Caki2 (cell line): ENCODE measurements at regions not wholly inside any gene's neighbourhood (a gene's known extent, or its start where the extent isn't known, plus 50 kb on each side); places are given as distances from the start of the nearest gene placed in this dataset.

Experiments
- DNase-seq: peaks from one replicate; pipeline ENCODE4 v3.0.0-alpha.2; 2015; ENCODE audit warnings: low read depth
- in situ Hi-C: cut with HindIII; loops from 2 replicates; pipeline ENCODE4 v1.10.0; 2016; ENCODE audit warnings: low sequenced_read_pairs, low pct_unique_long_range_greater_than_20kb, mixed read lengths

- no peak for DNase-seq
- in situ Hi-C loops: no loop called here
Measured at GRCh38 chr6:22445946-22446345, 123.4 kb upstream of the HDGFL1 start.

- in situ Hi-C loops: no loop called here
- no peak for DNase-seq
Measured at GRCh38 chr6:22447249-22448196, 121.8 kb upstream of the HDGFL1 start.

- peak; percentile 98 for DNase-seq
- in situ Hi-C loops: no loop called here
Measured at GRCh38 chr6:22448291-22448711, 121.1 kb upstream of the HDGFL1 start.

- in situ Hi-C loops: no loop called here
- no peak for DNase-seq
Measured at GRCh38 chr6:22451962-22452361, 117.4 kb upstream of the HDGFL1 start.

- in situ Hi-C loops: no loop called here
- DNase-seq: no peak
Measured at GRCh38 chr6:22455378-22455777, 114.0 kb upstream of the HDGFL1 start.

GRCh38 chr6:22457996-22458395 lies 111.4 kb upstream of the HDGFL1 start:
- in situ Hi-C loops: no loop called here
- DNase-seq: no peak

- in situ Hi-C loops: no loop called here
- no peak for DNase-seq
Measured at GRCh38 chr6:22466665-22467245, 102.6 kb upstream of the HDGFL1 start.

GRCh38 chr6:22467645-22468044 lies 101.7 kb upstream of the HDGFL1 start:
- DNase-seq: no peak
- in situ Hi-C loops: no loop called here

GRCh38 chr6:22468256-22468965 lies 101.0 kb upstream of the HDGFL1 start:
- no peak for DNase-seq
- in situ Hi-C loops: no loop called here

- DNase-seq: no peak
- in situ Hi-C loops: no loop called here
Measured at GRCh38 chr6:22470454-22471131, 98.8 kb upstream of the HDGFL1 start.

GRCh38 chr6:22471132-22471690 lies 98.2 kb upstream of the HDGFL1 start:
- peak; percentile 70 for DNase-seq
- in situ Hi-C loops: no loop called here

- no peak for DNase-seq
- in situ Hi-C loops: no loop called here
Measured at GRCh38 chr6:22471746-22472145, 97.6 kb upstream of the HDGFL1 start.

- in situ Hi-C loops: no loop called here
- no peak for DNase-seq
Measured at GRCh38 chr6:22473991-22474682, 95.2 kb upstream of the HDGFL1 start.

GRCh38 chr6:22476811-22477390 lies 92.5 kb upstream of the HDGFL1 start:
- in situ Hi-C loops: no loop called here

GRCh38 chr6:22497276-22497675 lies 72.1 kb upstream of the HDGFL1 start:
- no peak for DNase-seq
- in situ Hi-C loops: no loop called here

More at GRCh38 chr6:22476811-22477390, 92.5 kb upstream of the HDGFL1 start:
- DNase-seq: no peak

- in situ Hi-C loops: no loop called here
- DNase-seq: no peak
Measured at GRCh38 chr6:22499815-22500214, 69.6 kb upstream of the HDGFL1 start.

- DNase-seq: no peak
- in situ Hi-C loops: no loop called here
Measured at GRCh38 chr6:22506496-22506895, 62.9 kb upstream of the HDGFL1 start.
